H9 (cell line): ENCODE measurements at regions not wholly inside any gene's neighbourhood (a gene's known extent, or its start where the extent isn't known, plus 50 kb on each side); places are given as distances from the start of the nearest gene placed in this dataset.

Source experiments
- DNase-seq: peaks from one replicate; pipeline ENCODE4 v3.0.0-alpha.2; 2017
- H2AFZ ChIP-seq: one replicate; pipeline ENCODE4 v1.6.1; 2013; ENCODE audit warnings: mild to moderate bottlenecking, low read length, control low read depth, moderate library complexity
- H2AK5ac ChIP-seq: 2 replicates; pipeline ENCODE4 v1.6.1; 2013; ENCODE audit warnings: low read length, control low read depth, mixed read lengths; ENCODE audit not compliant: insufficient read length
- H2BK120ac ChIP-seq: one replicate; pipeline ENCODE4 v1.6.1; 2013; ENCODE audit warnings: low read depth, mild to moderate bottlenecking, low read length, control low read depth, inconsistent platforms; ENCODE audit not compliant: poor library complexity, severe bottlenecking
- H2BK12ac ChIP-seq: 2 replicates; pipeline ENCODE4 v1.6.1; 2013; ENCODE audit warnings: low read length, control low read depth, mixed read lengths, low read depth; ENCODE audit not compliant: insufficient read length
- H2BK15ac ChIP-seq: 2 replicates; pipeline ENCODE4 v1.6.1; 2013; ENCODE audit warnings: low read depth, low read length, control low read depth
- H2BK20ac ChIP-seq: one replicate; pipeline ENCODE4 v1.6.1; 2013; ENCODE audit warnings: low read depth, mild to moderate bottlenecking, low read length, control low read depth, inconsistent platforms; ENCODE audit not compliant: poor library complexity, severe bottlenecking
- H2BK5ac ChIP-seq: 2 replicates; pipeline ENCODE4 v1.6.1; 2013; ENCODE audit warnings: low read length, control low read depth, mixed read lengths; ENCODE audit not compliant: insufficient read length
- H3K14ac ChIP-seq: 2 replicates; pipeline ENCODE4 v1.6.1; 2013; ENCODE audit warnings: low read length, control low read depth; ENCODE audit not compliant: insufficient read depth
- H3K18ac ChIP-seq: 2 replicates; pipeline ENCODE4 v1.6.1; 2013; ENCODE audit warnings: low read depth, mild to moderate bottlenecking, mixed read lengths, low read length, control low read depth; ENCODE audit not compliant: insufficient read length
- H3K23ac ChIP-seq: 2 replicates; pipeline ENCODE4 v1.6.1; 2013; ENCODE audit warnings: low read length, control low read depth, mixed read lengths, low read depth; ENCODE audit not compliant: insufficient read length
- H3K23me2 ChIP-seq: 2 replicates; pipeline ENCODE4 v1.6.1; 2013; ENCODE audit warnings: low read depth, mild to moderate bottlenecking, mixed read lengths, low read length, control low read depth; ENCODE audit not compliant: insufficient read length, poor library complexity, severe bottlenecking
- H3K27ac ChIP-seq: 2 replicates; pipeline ENCODE4 v1.5.1; 2013; ENCODE audit warnings: low read length, control low read depth, mixed read lengths, low read depth; ENCODE audit not compliant: insufficient read length
- H3K27me3 ChIP-seq: 2 replicates; pipeline ENCODE4 v1.6.1; 2013; ENCODE audit warnings: low read length, control low read depth, inconsistent platforms; ENCODE audit not compliant: insufficient read depth
- H3K4ac ChIP-seq: 2 replicates; pipeline ENCODE4 v1.6.1; 2013; ENCODE audit warnings: low read depth, mild to moderate bottlenecking, control low read depth, inconsistent platforms, low read length, moderate library complexity
- H3K4me1 ChIP-seq: 2 replicates; pipeline ENCODE4 v1.6.1; 2013; ENCODE audit warnings: low read length, control low read depth, inconsistent platforms; ENCODE audit not compliant: insufficient read depth
- H3K4me2 ChIP-seq: 2 replicates; pipeline ENCODE4 v1.6.1; 2013; ENCODE audit warnings: low read length, control low read depth, mixed read lengths; ENCODE audit not compliant: insufficient read length, insufficient read depth
- H3K56ac ChIP-seq: 2 replicates; pipeline ENCODE4 v1.6.1; 2013; ENCODE audit warnings: low read depth, mild to moderate bottlenecking, mixed read lengths, low read length, control low read depth; ENCODE audit not compliant: insufficient read length
- H3K79me1 ChIP-seq: 2 replicates; pipeline ENCODE4 v1.6.1; 2013; ENCODE audit warnings: low read depth, mild to moderate bottlenecking, moderate library complexity, low read length, control low read depth, inconsistent platforms; ENCODE audit not compliant: insufficient read depth, poor library complexity, severe bottlenecking
- H3K79me2 ChIP-seq: 2 replicates; pipeline ENCODE4 v1.6.1; 2013; ENCODE audit warnings: low read length, control low read depth, inconsistent platforms; ENCODE audit not compliant: insufficient read depth
- H3K9ac ChIP-seq: 2 replicates; pipeline ENCODE4 v1.6.1; 2013; ENCODE audit warnings: low read length, control low read depth, mixed read lengths; ENCODE audit not compliant: insufficient read length; ENCODE audit errors: extremely low read depth
- H3K9me3 ChIP-seq: one replicate; pipeline ENCODE4 v1.6.1; 2013; ENCODE audit warnings: low read depth, low read length, inconsistent platforms; ENCODE audit not compliant: control insufficient read depth
- H3T11ph ChIP-seq: one replicate; pipeline ENCODE4 v1.6.1; 2013; ENCODE audit warnings: mild to moderate bottlenecking, low read length, control low read depth, inconsistent platforms
- H4K20me1 ChIP-seq: one replicate; pipeline ENCODE4 v1.6.1; 2013; ENCODE audit not compliant: control insufficient read depth, insufficient read length, insufficient read depth
- H4K5ac ChIP-seq: 2 replicates; pipeline ENCODE4 v1.6.1; 2013; ENCODE audit warnings: low read depth, mild to moderate bottlenecking, mixed read lengths, low read length, control low read depth; ENCODE audit not compliant: insufficient read length
- H4K8ac ChIP-seq: replicated peaks from 2 replicates; pipeline ENCODE4 v1.6.1; 2013; ENCODE audit warnings: low read length, control low read depth, mixed read lengths, low read depth; ENCODE audit not compliant: insufficient read length
- H4K91ac ChIP-seq: 2 replicates; pipeline ENCODE4 v1.6.1; 2013; ENCODE audit warnings: low read depth, mild to moderate bottlenecking, moderate library complexity, mixed read lengths, low read length, control low read depth; ENCODE audit not compliant: insufficient read length
- H3K27ac Mint-ChIP-seq, 3 experiments: 2 replicates in 2 of 3; 3 replicates in 1 of 3; pipeline ENCODE4 v1.8.0; 2020 to 2021; ENCODE audit warnings: mixed read lengths in 3 of 3, mild to moderate bottlenecking in 1 of 3, moderate library complexity in 1 of 3
- H3K27me3 Mint-ChIP-seq: 2 replicates; pipeline ENCODE4 v1.8.0; 2021; ENCODE audit warnings: low read depth, mild to moderate bottlenecking, moderate library complexity, mixed read lengths
- H3K36me3 Mint-ChIP-seq, 3 experiments: 2 replicates in 2 of 3; 3 replicates in 1 of 3; pipeline ENCODE4 v1.8.0; 2020 to 2021; ENCODE audit warnings: low read depth in 3 of 3, mixed read lengths in 3 of 3; ENCODE audit not compliant: insufficient read depth in 1 of 3
- H3K4me1 Mint-ChIP-seq, 2 experiments: 2 replicates each; pipeline ENCODE4 v1.8.0; 2020; ENCODE audit warnings: mixed read lengths in 2 of 2
- H3K4me3 Mint-ChIP-seq, 2 experiments: 2 replicates in 1 of 2; 3 replicates in 1 of 2; pipeline ENCODE4 v1.8.0; 2020 to 2021; ENCODE audit warnings: mild to moderate bottlenecking in 2 of 2, mixed read lengths in 2 of 2, moderate library complexity in 1 of 2
- H3K9me3 Mint-ChIP-seq, 2 experiments: 2 replicates in 1 of 2; 3 replicates in 1 of 2; pipeline ENCODE4 v1.8.0; 2020; ENCODE audit warnings: mild to moderate bottlenecking in 2 of 2, mixed read lengths in 2 of 2, moderate library complexity in 1 of 2
- WGBS: extraction: QIAGEN DNeasy Blood & Tissue Kit; methylation state at CpG from one replicate; pipeline ENCODE4 v1.1.7; 2013; ENCODE audit warnings: missing lambda C conversion rate, low lambda C conversion rate, mixed read lengths; ENCODE audit not compliant: insufficient read length; ENCODE audit errors: extremely low coverage; 5-methylcytosine and 5-hydroxymethylcytosine counted together
- TF ChIP-seq, protein P1 (sequence below): fragments of 200-600 bp; sonication (generic); conservative IDR thresholded peaks from 3 replicates; pipeline ENCODE4 v1.8.0; 2021; ENCODE audit warnings: antibody characterized with exemption, mild to moderate bottlenecking

DNA sequence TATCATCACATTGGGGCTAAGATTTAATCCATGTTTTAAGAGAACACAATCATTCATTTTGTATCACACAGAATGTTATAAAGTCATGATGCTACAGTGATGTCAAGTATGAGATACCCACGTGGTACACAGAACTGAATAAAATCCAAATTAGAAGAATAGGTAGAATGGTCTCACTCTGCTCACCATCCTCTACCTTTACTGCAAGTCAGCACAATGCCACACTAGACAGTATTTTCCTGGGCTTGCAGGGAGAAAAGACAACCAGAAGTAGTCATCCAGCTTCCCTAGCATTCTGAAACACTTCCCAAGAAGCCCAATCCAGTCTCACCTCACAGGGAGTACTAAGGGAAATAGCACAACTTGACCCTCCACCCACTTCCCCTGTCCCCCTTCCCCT is 856.2 kb upstream of the NRXN1 start:
- Histone ChIP-seq H3K27ac (no peak overlapping the region), H4K20me1 (no peaks in the 10 kb centered on the region), H3K14ac (no peak overlapping the region), H4K8ac (no peak overlapping the region), H3T11ph (no peak overlapping the region), H4K91ac (no peak overlapping the region), H3K9ac (no peak overlapping the region), H3K79me2 (no peaks in the 10 kb centered on the region), H3K27me3 (no peaks in the 10 kb centered on the region), H4K5ac (no peak overlapping the region), H3K23ac (no peak overlapping the region), H2BK12ac (no peak overlapping the region), H3K4me2 (no peak overlapping the region), H2BK5ac (no peak overlapping the region), H3K23me2 (no peaks in the 10 kb centered on the region), H3K4ac (no peak overlapping the region), H3K56ac (no peak overlapping the region), H3K4me1 (no peaks in the 10 kb centered on the region), H3K9me3 (no peaks in the 10 kb centered on the region), H2BK120ac (no peak overlapping the region), H2AFZ (no peak overlapping the region), H2BK15ac (no peak overlapping the region), H2AK5ac (no peak overlapping the region), H2BK20ac (no peak overlapping the region), H3K18ac (no peak overlapping the region), H3K79me1 (no peaks in the 10 kb centered on the region)
- H3K27me3 Mint-ChIP-seq: no peaks in the 10 kb centered on the region
- TF ChIP-seq, protein P1, sequence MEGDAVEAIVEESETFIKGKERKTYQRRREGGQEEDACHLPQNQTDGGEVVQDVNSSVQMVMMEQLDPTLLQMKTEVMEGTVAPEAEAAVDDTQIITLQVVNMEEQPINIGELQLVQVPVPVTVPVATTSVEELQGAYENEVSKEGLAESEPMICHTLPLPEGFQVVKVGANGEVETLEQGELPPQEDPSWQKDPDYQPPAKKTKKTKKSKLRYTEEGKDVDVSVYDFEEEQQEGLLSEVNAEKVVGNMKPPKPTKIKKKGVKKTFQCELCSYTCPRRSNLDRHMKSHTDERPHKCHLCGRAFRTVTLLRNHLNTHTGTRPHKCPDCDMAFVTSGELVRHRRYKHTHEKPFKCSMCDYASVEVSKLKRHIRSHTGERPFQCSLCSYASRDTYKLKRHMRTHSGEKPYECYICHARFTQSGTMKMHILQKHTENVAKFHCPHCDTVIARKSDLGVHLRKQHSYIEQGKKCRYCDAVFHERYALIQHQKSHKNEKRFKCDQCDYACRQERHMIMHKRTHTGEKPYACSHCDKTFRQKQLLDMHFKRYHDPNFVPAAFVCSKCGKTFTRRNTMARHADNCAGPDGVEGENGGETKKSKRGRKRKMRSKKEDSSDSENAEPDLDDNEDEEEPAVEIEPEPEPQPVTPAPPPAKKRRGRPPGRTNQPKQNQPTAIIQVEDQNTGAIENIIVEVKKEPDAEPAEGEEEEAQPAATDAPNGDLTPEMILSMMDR: no peak
- peaks cover 4 to 13% (median 12%) of the 10 kb centered on the region in 3 experiments; a peak in 5 of 7 replicates for H3K36me3 Mint-ChIP-seq
- no peak for DNase-seq
- no CpG with 5 or more reads among the region's 1 CpG for WGBS
- H3K9me3 Mint-ChIP-seq: peaks cover 10 to 23% of the 10 kb centered on the region in 2 experiments
- H3K4me1 Mint-ChIP-seq: peaks cover 12 to 16% of the 10 kb centered on the region in 2 experiments
- no peak overlapping the region for H3K4me3 Mint-ChIP-seq
- no peak overlapping the region for H3K27ac Mint-ChIP-seq
